Heart left ventricle (tissue), 16 donors: ENCODE measurements at regions not wholly inside any gene's neighbourhood (a gene's known extent, or its start where the extent isn't known, plus 50 kb on each side); places are given as distances from the start of the nearest gene placed in this dataset.

ENCODE experiments used
- ATAC-seq, 4 donors: fragments of 200-7000 bp; cut with Tn5 transposase; one replicate each; pipeline ENCODE4 v1.9.1; 2020 to 2022; ENCODE audit warnings: moderate library complexity in 4 of 4, mild to moderate bottlenecking in 3 of 4, moderate number of reproducible peaks in 1 of 4
- DNase-seq, 5 donors: peaks; one replicate each; pipeline ENCODE4 v3.0.0-alpha.2; 2020
- H3K27ac ChIP-seq, 12 donors: fragments of 200-600 bp; sonication (generic) in 4 of 12; one replicate each; pipeline versions ENCODE4 v1.5.0 to v1.8.0; 2016 to 2022; ENCODE audit warnings: mild to moderate bottlenecking in 2 of 12
- H3K27me3 ChIP-seq, 9 donors: fragments of 200-600 bp; sonication (generic) in 2 of 9; one replicate each; pipeline versions ENCODE4 v1.5.1 to v1.8.0; 2016 to 2022; ENCODE audit warnings: mild to moderate bottlenecking in 3 of 9
- H3K36me3 ChIP-seq, 9 donors: fragments of 200-600 bp; sonication (generic) in 2 of 9; one replicate each; pipeline versions ENCODE4 v1.5.0 to v1.8.0; 2018 to 2022; ENCODE audit warnings: mild to moderate bottlenecking in 2 of 9
- H3K4me1 ChIP-seq, 12 donors: fragments of 200-600 bp; sonication (generic) in 4 of 12; one replicate each; pipeline versions ENCODE4 v1.5.0 to v1.8.0; 2016 to 2022; ENCODE audit warnings: mild to moderate bottlenecking in 3 of 12
- H3K4me3 ChIP-seq, 12 donors: fragments of 200-600 bp; sonication (generic) in 4 of 12; one replicate each; pipeline versions ENCODE4 v1.5.0 to v1.8.0; 2017 to 2022; ENCODE audit warnings: mild to moderate bottlenecking in 9 of 12, moderate library complexity in 4 of 12
- H3K9me3 ChIP-seq, 12 donors: fragments of 200-600 bp; sonication (generic) in 4 of 12; one replicate each; pipeline versions ENCODE4 v1.5.0 to v1.8.0; 2016 to 2022; ENCODE audit warnings: mild to moderate bottlenecking in 1 of 12
- POLR2A ChIP-seq, 2 donors: fragments of 450-650 bp; IDR thresholded peaks; one replicate each; pipeline ENCODE4 v1.6.1; 2017; ENCODE audit warnings: antibody characterized with exemption in 2 of 2, mild to moderate bottlenecking in 2 of 2, moderate library complexity in 2 of 2
- WGBS, 4 donors: extraction: QIAGEN DNeasy Blood & Tissue Kit in 2 of 4; methylation state at CpG; one replicate each; pipeline versions ENCODE4 v1.1.5 to v1.1.7; 2013 to 2018; 5-methylcytosine and 5-hydroxymethylcytosine counted together
- intact Hi-C, 10 donors: fragments of 100-400 bp; cut with DNase I; formaldehyde crosslinking; loops; one replicate each; pipeline versions ENCODE4 v1.11.1 to v1.14.2; 2022
- TF ChIP-seq, protein P1 (sequence below), 12 donors: fragments of 200-600 bp; sonication (generic) in 4 of 12; IDR thresholded peaks; one replicate each; pipeline versions ENCODE4 v1.5.0 to v1.8.0; 2018 to 2022; ENCODE audit warnings: antibody characterized with exemption in 12 of 12, mild to moderate bottlenecking in 5 of 12
- donor health status: ischemic (EF 13 %, LVEDD 7.1; RV severe dilation, severe dysfunction).
- donor health status: healthy with polysubstance abuse.
- donor health status: DM: no; HTN: yes; CAD: no.
- donor health status: DM: no; HTN: no; CAD: no.
- donor health status: ischemic (EF 25% LVEDD 6.9; RV normal size, moderate dysfunction).
- donor health status: ischemic (EF 25% LVEDD 5.7; RV mildly dilated, moderate dysfunction).
- donor health status: healthy.
- donor health status: DM: yes; HTN: yes; CAD: no.
- donor health status: ischemic (EF 35%, LVEDD 5.7; RV mildly dilated, moderate dysfunction).
- donor health status: nonischemic (EF 11% LVEDD 7.7; RV severe dilation, severe dysfunction).
- donor health status: DM: yes; HTN: yes; CAD: no.
- donor health status: PGD.
- donor health status: ischemic (EF 29% LVEDD 5.4; RV normal size, mild dysfunction).
- donor health status: nonischemic (EF 23%, LVEDD 6.1; RV moderate dilation, normal function).

DNA sequence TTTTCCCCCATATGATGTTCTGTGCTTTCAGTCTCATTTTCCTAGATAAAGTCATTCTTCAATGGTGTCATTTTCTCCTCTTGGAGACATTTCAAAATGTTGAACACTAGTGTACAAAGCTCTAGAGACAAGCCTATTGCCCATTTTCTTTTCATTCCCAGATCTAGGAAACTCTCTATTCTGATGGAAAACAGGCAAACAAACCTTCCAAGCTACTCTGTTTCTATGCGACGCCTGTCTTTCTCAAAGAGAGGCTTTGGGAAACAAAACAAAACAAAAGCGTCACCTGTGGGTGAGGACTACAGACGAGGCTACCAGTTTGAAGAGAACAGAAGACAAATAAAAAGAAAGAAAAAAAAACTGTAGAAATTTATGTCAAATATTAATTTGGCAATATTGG lies 311.0 kb downstream of the CBLN2 start:
- H3K27me3 ChIP-seq: no peaks in the 10 kb centered on the region
- H3K36me3 ChIP-seq: no peaks in the 10 kb centered on the region
- no peak for DNase-seq
- no peaks in the 10 kb centered on the region for H3K4me1 ChIP-seq
- TF ChIP-seq, protein P1, sequence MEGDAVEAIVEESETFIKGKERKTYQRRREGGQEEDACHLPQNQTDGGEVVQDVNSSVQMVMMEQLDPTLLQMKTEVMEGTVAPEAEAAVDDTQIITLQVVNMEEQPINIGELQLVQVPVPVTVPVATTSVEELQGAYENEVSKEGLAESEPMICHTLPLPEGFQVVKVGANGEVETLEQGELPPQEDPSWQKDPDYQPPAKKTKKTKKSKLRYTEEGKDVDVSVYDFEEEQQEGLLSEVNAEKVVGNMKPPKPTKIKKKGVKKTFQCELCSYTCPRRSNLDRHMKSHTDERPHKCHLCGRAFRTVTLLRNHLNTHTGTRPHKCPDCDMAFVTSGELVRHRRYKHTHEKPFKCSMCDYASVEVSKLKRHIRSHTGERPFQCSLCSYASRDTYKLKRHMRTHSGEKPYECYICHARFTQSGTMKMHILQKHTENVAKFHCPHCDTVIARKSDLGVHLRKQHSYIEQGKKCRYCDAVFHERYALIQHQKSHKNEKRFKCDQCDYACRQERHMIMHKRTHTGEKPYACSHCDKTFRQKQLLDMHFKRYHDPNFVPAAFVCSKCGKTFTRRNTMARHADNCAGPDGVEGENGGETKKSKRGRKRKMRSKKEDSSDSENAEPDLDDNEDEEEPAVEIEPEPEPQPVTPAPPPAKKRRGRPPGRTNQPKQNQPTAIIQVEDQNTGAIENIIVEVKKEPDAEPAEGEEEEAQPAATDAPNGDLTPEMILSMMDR (IDR thresholded peaks at IDR 0.05): no peak
- no peak for TF ChIP-seq POLR2A (IDR thresholded peaks at IDR 0.05)
- H3K4me3 ChIP-seq: no peak overlapping the region
- WGBS, 4 donors: 60 to 67% (median 62%) methylated on average over 4 of the region's 4 CpGs
- no peak for ATAC-seq
- peaks cover 0 to 5% (median 0%) of the 10 kb centered on the region in 12 donors for H3K9me3 ChIP-seq
- intact Hi-C loops: no loop called here
- no peak overlapping the region for H3K27ac ChIP-seq

GRCh38 chr18:72232644-72233043 lies 311.5 kb downstream of the CBLN2 start:
- ATAC-seq (no peak), DNase-seq (no peak)
- intact Hi-C loops: no loop called here
- Histone ChIP-seq H3K4me1 (no peaks in the 10 kb centered on the region), H3K36me3 (no peaks in the 10 kb centered on the region), H3K9me3 (peaks cover 0 to 5% (median 0%) of the 10 kb centered on the region in 12 donors), H3K27me3 (no peaks in the 10 kb centered on the region), H3K27ac (no peak overlapping the region), H3K4me3 (no peak overlapping the region)
- TF ChIP-seq POLR2A (IDR thresholded peaks at IDR 0.05): no peak
- TF ChIP-seq, protein P1 (IDR thresholded peaks at IDR 0.05): no peak
- 61 to 66% (median 65%) methylated on average over 3 of the region's 3 CpGs for WGBS, 4 donors

GRCh38 chr18:72225958-72226357 lies 318.2 kb downstream of the CBLN2 start:
- Histone ChIP-seq H3K4me1 (no peaks in the 10 kb centered on the region), H3K9me3 (peaks cover 0 to 3% (median 0%) of the 10 kb centered on the region in 12 donors), H3K4me3 (no peak overlapping the region), H3K36me3 (no peaks in the 10 kb centered on the region), H3K27me3 (no peaks in the 10 kb centered on the region), H3K27ac (no peak overlapping the region)
- 41 to 43% (median 43%) methylated on average over 4 of the region's 4 CpGs for WGBS, 4 donors
- ATAC-seq (no peak), DNase-seq (no peak)
- no peak for TF ChIP-seq POLR2A (IDR thresholded peaks at IDR 0.05)
- TF ChIP-seq, protein P1 (IDR thresholded peaks at IDR 0.05): no peak
- intact Hi-C loops: no loop called here

DNA sequence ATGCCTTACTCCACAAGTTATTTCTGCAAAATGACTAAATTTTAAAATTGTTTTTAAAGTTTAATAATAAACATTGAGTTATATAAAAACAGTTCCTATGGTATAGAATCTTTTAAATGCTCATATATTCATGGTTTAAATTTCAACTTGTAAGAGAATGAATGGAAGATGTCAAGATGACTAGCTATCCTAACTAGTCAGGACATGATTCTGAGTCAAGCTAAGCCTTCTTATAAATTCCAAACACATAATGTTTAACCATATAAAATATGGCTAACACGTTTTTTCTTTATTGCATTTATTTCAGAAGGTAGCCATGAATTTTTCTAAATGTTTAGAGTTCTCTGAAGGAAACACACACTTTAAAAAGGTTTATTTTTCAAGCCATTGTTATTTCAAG lies 320.4 kb downstream of the CBLN2 start:
- intact Hi-C loops: no loop called here
- no peaks in the 10 kb centered on the region for H3K27me3 ChIP-seq
- DNase-seq (no peak), ATAC-seq (no peak)
- H3K9me3 ChIP-seq: peaks cover 0 to 3% (median 0%) of the 10 kb centered on the region in 12 donors
- WGBS, 4 donors: 36 to 46% (median 41%) methylated on average over 1 of the region's 1 CpG
- H3K4me3 ChIP-seq: no peak overlapping the region
- no peaks in the 10 kb centered on the region for H3K36me3 ChIP-seq
- no peaks in the 10 kb centered on the region for H3K4me1 ChIP-seq
- TF ChIP-seq, protein P1 (IDR thresholded peaks at IDR 0.05): no peak
- TF ChIP-seq POLR2A (IDR thresholded peaks at IDR 0.05): no peak
- H3K27ac ChIP-seq: no peak overlapping the region
